Mesothelial cell of epicardium (in vitro differentiated cells): ENCODE measurements at regions not wholly inside any gene's neighbourhood (a gene's known extent, or its start where the extent isn't known, plus 50 kb on each side); places are given as distances from the start of the nearest gene placed in this dataset.

ENCODE experiments used
- DNase-seq, 2 experiments: peaks; one replicate each; pipeline ENCODE4 v3.0.0; 2021; ENCODE audit warnings: low spot score in 2 of 2; ENCODE audit not compliant: unreplicated experiment in 2 of 2
- H3K27ac Mint-ChIP-seq: 2 replicates; pipeline ENCODE4 v1.8.0; 2021; ENCODE audit warnings: mixed read lengths
- H3K27me3 Mint-ChIP-seq: 2 replicates; pipeline ENCODE4 v1.8.0; 2021; ENCODE audit warnings: low read depth, mixed read lengths
- H3K36me3 Mint-ChIP-seq: 2 replicates; pipeline ENCODE4 v1.8.0; 2021; ENCODE audit warnings: mixed read lengths
- H3K4me1 Mint-ChIP-seq: 2 replicates; pipeline ENCODE4 v1.8.0; 2021; ENCODE audit warnings: mixed read lengths
- H3K4me3 Mint-ChIP-seq: 2 replicates; pipeline ENCODE4 v1.8.0; 2021; ENCODE audit warnings: mild to moderate bottlenecking, moderate library complexity, mixed read lengths
- H3K9me3 Mint-ChIP-seq: 2 replicates; pipeline ENCODE4 v1.8.0; 2021; ENCODE audit warnings: mixed read lengths
- TF ChIP-seq, protein P1 (sequence below): fragments of 200-600 bp; sonication (generic); IDR thresholded peaks from one replicate; pipeline ENCODE4 v1.5.0; 2021; ENCODE audit warnings: antibody characterized with exemption; ENCODE audit not compliant: unreplicated experiment

DNA sequence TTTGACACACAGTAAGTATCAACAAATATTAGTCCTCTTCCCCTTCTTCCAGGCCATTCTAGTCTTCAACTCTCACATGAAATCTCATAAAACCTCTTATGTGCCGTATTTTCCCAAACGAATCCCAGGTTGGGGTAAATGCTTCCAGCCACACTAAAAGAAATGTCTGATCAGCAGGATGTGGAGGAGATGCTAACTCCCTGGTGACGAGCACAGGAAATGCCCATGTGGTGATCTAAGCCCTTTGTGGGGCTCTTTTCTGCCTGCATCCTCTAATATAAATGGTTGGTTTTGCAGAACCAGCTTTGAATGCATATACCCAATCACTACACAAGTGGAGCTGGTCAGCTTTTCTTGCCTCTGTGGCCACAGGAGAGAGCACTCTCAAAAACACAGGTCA, 498.2 kb upstream of the ERCC4 start:
- Mint-ChIP-seq H3K27ac (no peak overlapping the region), H3K4me3 (no peak overlapping the region), H3K4me1 (no peaks in the 10 kb centered on the region), H3K36me3 (no peaks in the 10 kb centered on the region), H3K9me3 (peaks cover 5% of the 10 kb centered on the region), H3K27me3 (no peaks in the 10 kb centered on the region)
- DNase-seq: no peak
- TF ChIP-seq, protein P1, sequence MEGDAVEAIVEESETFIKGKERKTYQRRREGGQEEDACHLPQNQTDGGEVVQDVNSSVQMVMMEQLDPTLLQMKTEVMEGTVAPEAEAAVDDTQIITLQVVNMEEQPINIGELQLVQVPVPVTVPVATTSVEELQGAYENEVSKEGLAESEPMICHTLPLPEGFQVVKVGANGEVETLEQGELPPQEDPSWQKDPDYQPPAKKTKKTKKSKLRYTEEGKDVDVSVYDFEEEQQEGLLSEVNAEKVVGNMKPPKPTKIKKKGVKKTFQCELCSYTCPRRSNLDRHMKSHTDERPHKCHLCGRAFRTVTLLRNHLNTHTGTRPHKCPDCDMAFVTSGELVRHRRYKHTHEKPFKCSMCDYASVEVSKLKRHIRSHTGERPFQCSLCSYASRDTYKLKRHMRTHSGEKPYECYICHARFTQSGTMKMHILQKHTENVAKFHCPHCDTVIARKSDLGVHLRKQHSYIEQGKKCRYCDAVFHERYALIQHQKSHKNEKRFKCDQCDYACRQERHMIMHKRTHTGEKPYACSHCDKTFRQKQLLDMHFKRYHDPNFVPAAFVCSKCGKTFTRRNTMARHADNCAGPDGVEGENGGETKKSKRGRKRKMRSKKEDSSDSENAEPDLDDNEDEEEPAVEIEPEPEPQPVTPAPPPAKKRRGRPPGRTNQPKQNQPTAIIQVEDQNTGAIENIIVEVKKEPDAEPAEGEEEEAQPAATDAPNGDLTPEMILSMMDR: no peak

DNA sequence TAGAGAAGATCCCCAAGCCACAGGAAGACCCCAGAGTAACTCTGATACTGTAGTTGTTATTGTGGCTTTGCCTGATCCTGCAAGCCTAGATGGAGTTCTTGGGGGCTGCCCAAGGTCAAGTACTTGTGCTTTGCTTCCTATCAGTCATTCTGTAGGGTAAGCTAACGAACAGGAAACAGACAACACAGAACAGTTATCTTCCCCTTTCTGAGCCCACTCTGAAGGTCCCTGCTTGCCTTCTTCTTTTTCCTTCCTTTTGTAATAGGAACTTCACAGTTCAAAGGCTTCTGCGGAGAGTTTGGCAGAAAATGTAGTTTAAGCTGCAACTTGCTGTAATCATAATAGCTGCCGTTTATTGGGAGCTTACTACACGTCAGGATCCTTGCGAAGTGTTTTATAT, 494.1 kb upstream of the ERCC4 start:
- Mint-ChIP-seq H3K9me3 (peaks cover 14% of the 10 kb centered on the region), H3K36me3 (no peaks in the 10 kb centered on the region), H3K4me3 (no peak overlapping the region), H3K27ac (no peak overlapping the region), H3K27me3 (no peaks in the 10 kb centered on the region), H3K4me1 (no peaks in the 10 kb centered on the region)
- no peak for DNase-seq
- TF ChIP-seq, protein P1: no peak

DNA sequence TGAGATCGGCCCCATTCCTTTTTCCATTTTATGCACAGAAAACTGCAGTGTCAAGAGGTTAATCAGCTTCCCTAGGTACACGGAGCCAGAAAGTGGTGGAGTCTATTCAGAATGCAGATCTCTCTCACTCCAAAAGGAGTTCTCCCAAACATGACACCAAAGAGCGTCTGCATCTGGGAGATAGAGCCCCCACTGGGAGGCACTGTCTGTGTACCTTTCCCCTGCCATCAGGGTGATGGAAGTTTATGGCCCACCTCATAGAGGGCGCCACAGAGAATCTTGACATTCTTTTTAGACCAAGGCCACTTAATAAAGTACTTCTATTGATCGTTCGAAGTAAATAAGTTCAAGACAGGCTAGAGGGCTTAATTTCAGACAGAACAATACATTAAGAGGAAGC, 493.7 kb upstream of the ERCC4 start:
- Mint-ChIP-seq H3K4me1 (no peaks in the 10 kb centered on the region), H3K27me3 (no peaks in the 10 kb centered on the region), H3K9me3 (peaks cover 14% of the 10 kb centered on the region), H3K4me3 (no peak overlapping the region), H3K36me3 (no peaks in the 10 kb centered on the region), H3K27ac (no peak overlapping the region)
- TF ChIP-seq, protein P1: no peak
- DNase-seq: no peak

DNA sequence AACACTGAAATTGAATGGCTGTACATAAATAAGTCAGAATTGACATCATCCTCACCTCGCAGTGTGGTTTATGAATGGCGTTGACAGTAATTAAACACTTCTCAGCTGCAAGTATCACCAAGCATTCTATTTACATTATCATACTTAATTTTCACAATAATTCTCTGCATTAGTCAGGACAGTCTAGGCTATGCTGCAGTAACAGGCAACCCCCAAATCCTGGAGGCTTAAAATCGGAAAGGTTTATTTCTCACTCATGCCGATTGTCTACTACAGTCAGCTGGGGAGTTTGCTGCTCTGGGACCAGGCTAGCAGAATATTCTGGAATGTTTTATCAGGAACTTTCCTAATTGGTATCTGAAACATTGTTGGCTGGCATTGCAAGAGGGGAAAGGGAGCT, 493.2 kb upstream of the ERCC4 start:
- TF ChIP-seq, protein P1: no peak
- no peaks in the 10 kb centered on the region for H3K36me3 Mint-ChIP-seq
- no peak overlapping the region for H3K4me3 Mint-ChIP-seq
- no peak overlapping the region for H3K27ac Mint-ChIP-seq
- H3K27me3 Mint-ChIP-seq: no peaks in the 10 kb centered on the region
- DNase-seq: no peak
- no peaks in the 10 kb centered on the region for H3K4me1 Mint-ChIP-seq
- peaks cover 14% of the 10 kb centered on the region for H3K9me3 Mint-ChIP-seq

DNA sequence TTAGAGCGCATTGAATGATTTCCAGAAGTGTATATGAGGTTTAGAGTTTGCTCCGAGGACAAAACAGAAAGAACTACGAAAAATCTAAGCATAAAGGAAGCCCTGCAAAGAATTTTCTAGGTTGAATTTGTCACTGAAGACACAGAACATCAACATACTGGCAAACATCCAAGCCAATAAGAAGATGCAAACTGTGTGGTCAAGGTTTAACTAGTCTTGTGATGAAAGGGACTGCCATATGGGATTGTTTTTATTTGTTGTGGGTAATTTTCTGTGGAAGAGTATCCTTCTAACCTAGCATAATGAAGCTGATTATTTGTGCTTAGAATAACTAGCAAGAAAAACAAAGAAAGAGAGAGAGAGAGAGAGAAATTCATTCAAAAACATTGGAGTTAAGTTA, 492.0 kb upstream of the ERCC4 start:
- TF ChIP-seq, protein P1: no peak
- no peak overlapping the region for H3K27ac Mint-ChIP-seq
- no peaks in the 10 kb centered on the region for H3K36me3 Mint-ChIP-seq
- peaks cover 14% of the 10 kb centered on the region for H3K9me3 Mint-ChIP-seq
- no peaks in the 10 kb centered on the region for H3K4me1 Mint-ChIP-seq
- no peaks in the 10 kb centered on the region for H3K27me3 Mint-ChIP-seq
- no peak for DNase-seq
- H3K4me3 Mint-ChIP-seq: no peak overlapping the region

DNA sequence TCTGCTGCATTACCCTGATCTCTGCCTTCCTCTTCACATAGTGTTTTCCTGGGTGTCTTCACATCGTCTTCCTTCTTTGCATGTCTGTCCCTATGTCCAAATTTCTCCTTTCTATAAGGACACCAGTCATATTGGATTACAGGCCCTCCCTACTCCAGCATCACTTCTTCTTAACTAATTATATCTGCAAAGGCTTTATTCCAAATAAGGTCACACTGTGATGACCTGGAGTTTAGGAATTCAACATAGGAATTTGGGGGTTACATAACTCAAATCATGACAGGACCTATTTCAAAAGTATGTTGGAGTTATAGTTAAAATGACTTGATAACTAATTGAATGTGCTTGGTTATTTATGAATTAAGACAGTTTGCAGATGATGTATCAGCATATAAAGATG, 490.5 kb upstream of the ERCC4 start:
- no peaks in the 10 kb centered on the region for H3K27me3 Mint-ChIP-seq
- H3K9me3 Mint-ChIP-seq: peaks cover 14% of the 10 kb centered on the region
- TF ChIP-seq, protein P1: no peak
- H3K36me3 Mint-ChIP-seq: no peaks in the 10 kb centered on the region
- no peaks in the 10 kb centered on the region for H3K4me1 Mint-ChIP-seq
- no peak for DNase-seq
- H3K27ac Mint-ChIP-seq: no peak overlapping the region
- no peak overlapping the region for H3K4me3 Mint-ChIP-seq
